ENCODE measurements at regions not wholly inside any gene's neighbourhood (a gene's known extent, or its start where the extent isn't known, plus 50 kb on each side); places are given as distances from the start of the nearest gene placed in this dataset.
"Not testable (repeated sequence)": the region's sequence is repeated elsewhere in the genome, so short reads cannot be mapped to it uniquely, and the experiment has no call there.

DNA sequence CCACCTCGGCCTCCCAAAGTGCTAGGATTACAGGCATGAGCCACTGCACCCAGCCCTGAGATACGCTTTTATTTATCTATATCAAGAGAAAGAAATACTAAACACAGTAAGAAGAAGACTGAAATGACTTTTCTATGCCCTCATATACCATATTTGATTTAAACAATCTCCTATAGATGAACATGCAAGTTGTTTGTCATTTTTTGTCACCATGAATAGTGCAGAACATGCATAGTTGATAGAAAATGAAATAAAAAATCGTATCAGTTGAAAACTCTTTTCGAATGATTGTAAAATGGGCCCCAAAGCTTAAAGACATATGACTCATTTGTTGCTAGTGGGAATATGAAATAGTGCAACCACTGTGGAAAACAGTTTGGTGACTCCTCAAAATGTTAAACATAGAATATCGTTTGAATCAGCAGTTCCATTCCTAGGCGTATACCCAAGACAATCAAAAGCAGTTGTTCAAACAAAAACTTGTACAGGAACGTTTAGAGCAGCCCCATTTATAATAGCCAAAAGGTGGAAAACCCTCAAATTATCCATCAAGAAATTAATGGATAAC is 61.4 kb upstream of the ANKH start:
- H3K4me3 ChIP-seq (replicated peaks; ENCODE audit: low read depth, low read length) = no peak overlapping the region
- TF ChIP-seq, protein P1, sequence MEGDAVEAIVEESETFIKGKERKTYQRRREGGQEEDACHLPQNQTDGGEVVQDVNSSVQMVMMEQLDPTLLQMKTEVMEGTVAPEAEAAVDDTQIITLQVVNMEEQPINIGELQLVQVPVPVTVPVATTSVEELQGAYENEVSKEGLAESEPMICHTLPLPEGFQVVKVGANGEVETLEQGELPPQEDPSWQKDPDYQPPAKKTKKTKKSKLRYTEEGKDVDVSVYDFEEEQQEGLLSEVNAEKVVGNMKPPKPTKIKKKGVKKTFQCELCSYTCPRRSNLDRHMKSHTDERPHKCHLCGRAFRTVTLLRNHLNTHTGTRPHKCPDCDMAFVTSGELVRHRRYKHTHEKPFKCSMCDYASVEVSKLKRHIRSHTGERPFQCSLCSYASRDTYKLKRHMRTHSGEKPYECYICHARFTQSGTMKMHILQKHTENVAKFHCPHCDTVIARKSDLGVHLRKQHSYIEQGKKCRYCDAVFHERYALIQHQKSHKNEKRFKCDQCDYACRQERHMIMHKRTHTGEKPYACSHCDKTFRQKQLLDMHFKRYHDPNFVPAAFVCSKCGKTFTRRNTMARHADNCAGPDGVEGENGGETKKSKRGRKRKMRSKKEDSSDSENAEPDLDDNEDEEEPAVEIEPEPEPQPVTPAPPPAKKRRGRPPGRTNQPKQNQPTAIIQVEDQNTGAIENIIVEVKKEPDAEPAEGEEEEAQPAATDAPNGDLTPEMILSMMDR (IDR thresholded peaks at IDR 0.05; ENCODE audit: low read depth, low read length, missing control alignments) = no peak
- DNase-seq (ENCODE audit: extremely low read depth, low read depth) = no peak

DNA sequence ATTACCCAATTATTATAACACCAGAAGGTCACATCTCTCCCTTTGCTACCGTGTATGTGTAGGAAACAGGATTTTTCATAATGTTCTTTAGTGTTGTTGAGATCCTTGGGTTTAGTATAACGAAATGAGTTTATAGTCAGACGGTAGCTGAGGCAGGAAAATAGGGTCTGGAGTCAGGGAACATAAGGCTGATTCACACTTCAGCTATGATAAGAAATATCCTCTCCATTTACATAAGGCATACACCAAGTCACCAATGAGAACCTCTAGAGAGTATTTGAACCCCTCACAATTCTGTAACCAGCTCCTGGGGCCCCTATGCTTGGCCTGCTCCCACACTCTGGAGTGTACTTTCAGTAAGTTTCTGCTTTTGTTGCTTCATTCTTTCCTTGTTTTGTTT is 58.9 kb upstream of the ANKH start:
- DNase-seq (ENCODE audit: extremely low read depth, low read depth) = no peak
- H3K4me3 ChIP-seq (replicated peaks; ENCODE audit: low read depth, low read length) = no peak overlapping the region
- TF ChIP-seq, protein P1 (IDR thresholded peaks at IDR 0.05; ENCODE audit: low read depth, low read length, missing control alignments) = no peak

DNA sequence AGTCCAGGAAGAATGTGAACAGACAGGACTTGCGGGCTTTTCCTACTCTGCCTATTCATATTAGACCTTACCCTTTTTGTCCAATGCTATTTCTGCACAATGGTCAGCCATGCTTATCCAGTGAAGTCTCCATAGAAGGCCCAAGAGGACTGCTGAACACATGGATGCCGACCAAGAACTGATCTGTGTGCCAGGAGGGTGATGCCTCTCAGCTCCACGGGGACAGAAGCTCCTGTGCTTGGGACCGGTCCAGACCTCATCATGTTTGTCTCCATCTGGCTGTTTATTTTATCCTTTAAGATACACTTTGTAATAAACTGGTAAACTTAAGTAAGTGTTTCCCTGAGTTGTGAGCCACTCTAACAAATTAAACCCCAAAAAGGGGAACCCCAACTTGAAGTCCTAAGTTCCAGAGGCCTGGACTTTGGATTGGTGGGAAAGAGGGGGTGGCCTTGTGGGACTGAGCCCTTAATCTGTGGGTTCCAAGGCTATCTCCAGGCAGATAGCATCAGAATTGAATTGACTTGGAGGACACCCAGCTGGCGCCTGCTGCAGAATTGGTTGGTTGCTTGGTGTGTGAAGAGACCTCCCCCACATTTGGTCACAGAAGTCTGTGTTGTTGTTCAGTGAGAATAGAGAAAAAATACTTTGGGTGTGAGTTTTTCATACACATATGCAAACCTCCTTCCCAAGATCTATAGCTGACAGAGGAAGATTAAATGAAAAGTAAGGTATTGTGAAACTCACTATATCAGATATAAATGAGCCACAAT is 57.9 kb upstream of the ANKH start:
- no peak for DNase-seq (ENCODE audit: extremely low read depth, low read depth)
- TF ChIP-seq, protein P1 (IDR thresholded peaks at IDR 0.05; ENCODE audit: low read depth, low read length, missing control alignments) = no peak
- H3K4me3 ChIP-seq (replicated peaks; ENCODE audit: low read depth, low read length) = no peak overlapping the region

DNA sequence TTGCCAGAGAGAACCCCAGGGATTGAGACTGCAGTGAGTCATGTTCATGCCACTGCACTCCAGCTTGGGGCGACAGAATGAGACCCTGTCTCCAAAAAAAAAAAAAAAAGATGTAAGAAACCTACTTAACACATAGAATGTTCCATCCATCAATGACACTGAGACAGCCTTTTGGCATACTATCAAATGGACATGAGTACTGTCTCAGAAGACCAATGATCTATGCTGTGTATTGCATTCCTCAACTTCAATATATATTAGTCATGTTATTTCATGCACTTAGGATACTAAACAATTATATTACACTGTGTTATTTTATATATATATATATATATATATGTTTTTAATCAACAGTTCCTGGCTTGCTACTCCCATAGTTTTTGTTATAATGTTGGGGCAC is 57.1 kb upstream of the ANKH start:
- TF ChIP-seq, protein P1 (IDR thresholded peaks at IDR 0.05; ENCODE audit: low read depth, low read length, missing control alignments) = no peak
- DNase-seq (ENCODE audit: extremely low read depth, low read depth) = no peak
- no peak overlapping the region for H3K4me3 ChIP-seq (replicated peaks; ENCODE audit: low read depth, low read length)

DNA sequence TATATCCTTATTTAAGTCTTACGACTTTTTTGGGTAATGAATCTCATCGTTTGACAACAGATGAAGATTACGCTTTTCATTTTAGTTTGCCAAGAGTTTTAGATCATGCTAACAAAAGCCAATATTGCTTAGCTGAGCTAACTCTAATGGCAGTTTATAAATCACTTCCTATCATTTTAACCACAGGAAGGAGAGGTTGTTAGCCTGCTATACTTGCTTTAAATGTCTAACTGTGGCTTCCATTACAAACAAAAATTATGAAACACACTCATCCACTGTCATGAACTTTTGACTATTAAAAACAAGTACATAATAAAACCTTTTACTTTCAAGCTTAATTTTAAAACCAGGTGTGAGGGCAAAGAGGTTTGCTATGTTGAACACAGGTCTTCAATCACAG is 53.7 kb upstream of the ANKH start:
- no peak overlapping the region for H3K4me3 ChIP-seq (replicated peaks; ENCODE audit: low read depth, low read length)

DNA sequence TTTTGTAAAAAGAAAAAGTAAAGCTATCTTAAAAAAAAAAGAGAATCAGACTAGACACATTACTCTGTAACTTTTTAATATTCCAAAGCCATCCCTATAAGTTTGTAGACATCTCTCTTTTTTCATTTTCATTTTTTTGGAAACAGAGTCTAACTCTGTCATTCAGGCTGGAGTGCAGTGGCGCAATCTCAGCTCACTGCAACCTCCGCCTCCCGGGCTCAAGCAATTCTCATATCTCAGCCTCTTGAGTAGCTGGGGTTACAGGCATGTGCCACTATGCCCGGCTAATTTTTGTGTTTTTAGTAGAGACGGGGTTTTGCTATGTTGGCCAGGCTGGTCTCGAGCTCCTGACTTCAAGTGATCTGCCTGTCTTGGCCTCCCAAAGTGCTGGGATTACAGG is 51.4 kb upstream of the ANKH start:
- not testable (repeated sequence) for H3K4me3 ChIP-seq (replicated peaks; ENCODE audit: low read depth, low read length); DNase-seq (ENCODE audit: extremely low read depth, low read depth)

More for the DNA sequence above, 53.7 kb upstream of the ANKH start:
- DNase-seq (ENCODE audit: extremely low read depth, low read depth) = no peak
- TF ChIP-seq, protein P1 (IDR thresholded peaks at IDR 0.05; ENCODE audit: low read depth, low read length, missing control alignments) = no peak

DNA sequence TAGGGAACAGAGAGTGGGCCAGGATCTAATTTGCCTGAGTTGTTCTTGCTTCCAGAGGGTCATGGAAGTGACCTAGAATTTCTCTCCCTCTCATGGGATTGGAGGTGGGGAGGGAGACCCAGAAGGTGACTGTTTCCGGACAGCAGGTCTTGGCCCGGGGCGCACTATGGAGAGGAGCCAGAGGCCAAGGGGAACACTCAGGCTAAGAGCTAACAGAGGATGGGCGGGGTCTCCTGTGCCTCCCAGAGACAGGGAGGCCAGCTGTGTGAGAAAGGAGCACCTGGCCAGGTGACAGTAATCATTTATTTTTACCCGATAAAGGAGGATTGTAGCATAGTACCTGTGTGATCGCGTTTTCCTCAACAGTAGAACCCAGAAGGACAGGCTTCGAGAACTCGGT is 50.9 kb upstream of the ANKH start:
- H3K4me3 ChIP-seq (replicated peaks; ENCODE audit: low read depth, low read length) = no peak overlapping the region
- TF ChIP-seq, protein P1 (IDR thresholded peaks at IDR 0.05; ENCODE audit: low read depth, low read length, missing control alignments) = no peak
- DNase-seq (ENCODE audit: extremely low read depth, low read depth) = no peak
